ENCODE measurements at regions not wholly inside any gene's neighbourhood (a gene's known extent, or its start where the extent isn't known, plus 50 kb on each side); places are given as distances from the start of the nearest gene placed in this dataset.

DNA sequence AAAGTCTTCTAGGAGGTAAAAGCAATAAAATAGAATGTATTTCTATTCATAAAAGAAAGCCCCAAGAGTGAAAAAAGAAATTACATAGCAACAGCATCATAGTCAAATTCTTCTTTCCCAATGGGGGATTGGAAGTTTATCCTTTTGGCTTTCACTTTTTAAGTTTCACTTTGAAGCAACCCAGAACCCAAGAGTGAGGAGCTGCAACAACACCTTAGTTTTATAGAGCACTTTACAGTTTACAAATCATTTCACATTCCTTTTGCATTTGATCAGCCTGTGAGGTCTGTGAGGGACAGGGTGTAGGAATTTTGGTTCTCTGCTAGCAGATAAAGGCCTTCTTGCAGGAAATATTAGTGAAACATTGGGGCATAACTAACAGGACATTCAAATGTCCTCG lies 112.0 kb upstream of the NDP start:
- Histone ChIP-seq H4K20me1 (ENCODE audit: insufficient read depth) (no peaks in the 10 kb centered on the region), H3K79me2 (ENCODE audit: insufficient read depth, low read length) (no peaks in the 10 kb centered on the region), H3K9me3 (ENCODE audit: control insufficient read depth in 1 of 2, insufficient read depth in 1 of 2, low read depth in 1 of 2, low read length in 2 of 2) (no peaks in the 10 kb centered on the region), H3K36me3 (ENCODE audit: control insufficient read depth in 1 of 2, insufficient read depth in 2 of 2, low read length in 2 of 2) (no peaks in the 10 kb centered on the region), H3K4me2 (ENCODE audit: low read length) (no peak overlapping the region), H3K27me3 (ENCODE audit: insufficient read depth, low read length) (no peaks in the 10 kb centered on the region), H2AFZ (ENCODE audit: low read depth, low read length, poor library complexity, severe bottlenecking) (no peak overlapping the region), H3K4me1 (ENCODE audit: control insufficient read depth in 1 of 2, insufficient read depth in 2 of 2, low read length in 2 of 2) (no peaks in the 10 kb centered on the region), H3K9me2 (ENCODE audit: insufficient read depth) (no peaks in the 10 kb centered on the region), H3K4me3 (replicated peaks in 1 of 2; ENCODE audit: low read depth in 1 of 2, low read length in 2 of 2) (no peak overlapping the region), H3K9ac (ENCODE audit: low read length) (no peak overlapping the region), H3K27ac (ENCODE audit: low read depth, low read length) (no peak overlapping the region)
- ATAC-seq, result no peak
- intact Hi-C loops (cut with micrococcal nuclease), result no loop called here
- CTCF ChIA-PET, result no interaction called here
- BruUV-seq (replicated peaks), result no TSS peak
- DNase-seq (ENCODE audit: low read depth, low spot score), result no peak
- TF ChIP-seq, protein P1, sequence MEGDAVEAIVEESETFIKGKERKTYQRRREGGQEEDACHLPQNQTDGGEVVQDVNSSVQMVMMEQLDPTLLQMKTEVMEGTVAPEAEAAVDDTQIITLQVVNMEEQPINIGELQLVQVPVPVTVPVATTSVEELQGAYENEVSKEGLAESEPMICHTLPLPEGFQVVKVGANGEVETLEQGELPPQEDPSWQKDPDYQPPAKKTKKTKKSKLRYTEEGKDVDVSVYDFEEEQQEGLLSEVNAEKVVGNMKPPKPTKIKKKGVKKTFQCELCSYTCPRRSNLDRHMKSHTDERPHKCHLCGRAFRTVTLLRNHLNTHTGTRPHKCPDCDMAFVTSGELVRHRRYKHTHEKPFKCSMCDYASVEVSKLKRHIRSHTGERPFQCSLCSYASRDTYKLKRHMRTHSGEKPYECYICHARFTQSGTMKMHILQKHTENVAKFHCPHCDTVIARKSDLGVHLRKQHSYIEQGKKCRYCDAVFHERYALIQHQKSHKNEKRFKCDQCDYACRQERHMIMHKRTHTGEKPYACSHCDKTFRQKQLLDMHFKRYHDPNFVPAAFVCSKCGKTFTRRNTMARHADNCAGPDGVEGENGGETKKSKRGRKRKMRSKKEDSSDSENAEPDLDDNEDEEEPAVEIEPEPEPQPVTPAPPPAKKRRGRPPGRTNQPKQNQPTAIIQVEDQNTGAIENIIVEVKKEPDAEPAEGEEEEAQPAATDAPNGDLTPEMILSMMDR (IDR thresholded peaks at IDR 0.05 in 2 of 3, conservative IDR thresholded peaks at IDR 0.05 in 1 of 3; ENCODE audit: borderline replicate concordance in 1 of 3, insufficient read depth in 1 of 3, low read depth in 2 of 3, low read length in 2 of 3), result no peak
- TF ChIP-seq SP1 (IDR thresholded peaks at IDR 0.05; ENCODE audit: low read depth) (no peak), ZFX (IDR thresholded peaks at IDR 0.05) (no peak), SRF (IDR thresholded peaks at IDR 0.05; ENCODE audit: low read depth) (no peak), EZH2 (IDR thresholded peaks at IDR 0.05) (no peak), TCF7L2 (IDR thresholded peaks at IDR 0.05; ENCODE audit: borderline replicate concordance, extremely low read depth, insufficient read depth, insufficient read length) (no peak), EGR1 (IDR thresholded peaks at IDR 0.05; ENCODE audit: low read depth) (no peak), JUND (IDR thresholded peaks at IDR 0.05) (no peak), FOSL1 (IDR thresholded peaks at IDR 0.05; ENCODE audit: low read depth) (no peak), SIN3A (IDR thresholded peaks at IDR 0.05; ENCODE audit: low read depth) (no peak), YY1 (IDR thresholded peaks at IDR 0.05; ENCODE audit: extremely low read depth, insufficient replicate concordance, low read depth, low read length) (no peak), EZH2phosphoT487 (IDR thresholded peaks at IDR 0.05; ENCODE audit: borderline replicate concordance) (no peak), ELF1 (IDR thresholded peaks at IDR 0.05; ENCODE audit: borderline replicate concordance, low read depth) (no peak), POLR2AphosphoS5 (IDR thresholded peaks at IDR 0.05; ENCODE audit: low read depth, low read length) (no peak), RAD21 (IDR thresholded peaks at IDR 0.05; ENCODE audit: low read depth) (no peak), REST (IDR thresholded peaks at IDR 0.05; ENCODE audit: low read depth) (no peak), CEBPB (IDR thresholded peaks at IDR 0.05; ENCODE audit: low read depth) (no peak), POLR2A (IDR thresholded peaks at IDR 0.05; ENCODE audit: borderline replicate concordance, extremely low read depth, insufficient read depth, insufficient read length) (no peak)
- TF ChIP-seq, protein P2, sequence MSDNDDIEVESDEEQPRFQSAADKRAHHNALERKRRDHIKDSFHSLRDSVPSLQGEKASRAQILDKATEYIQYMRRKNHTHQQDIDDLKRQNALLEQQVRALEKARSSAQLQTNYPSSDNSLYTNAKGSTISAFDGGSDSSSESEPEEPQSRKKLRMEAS (IDR thresholded peaks at IDR 0.05), result no peak
- TF ChIP-seq, protein P3, sequence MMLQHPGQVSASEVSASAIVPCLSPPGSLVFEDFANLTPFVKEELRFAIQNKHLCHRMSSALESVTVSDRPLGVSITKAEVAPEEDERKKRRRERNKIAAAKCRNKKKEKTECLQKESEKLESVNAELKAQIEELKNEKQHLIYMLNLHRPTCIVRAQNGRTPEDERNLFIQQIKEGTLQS (IDR thresholded peaks at IDR 0.05), result no peak
- POLR2A ChIA-PET, result no interaction called here
- RAD21 ChIA-PET (ENCODE audit: low non-redundant PET in 1 of 2, low total read pairs in 2 of 2, uncharacterized antibody in 2 of 2, unreplicated experiment in 2 of 2), result no interaction called here
